ENCODE measurements at regions not wholly inside any gene's neighbourhood (a gene's known extent, or its start where the extent isn't known, plus 50 kb on each side); places are given as distances from the start of the nearest gene placed in this dataset.
"Not testable (repeated sequence)": the region's sequence is repeated elsewhere in the genome, so short reads cannot be mapped to it uniquely, and the experiment has no call there.

- no peak overlapping the region for H3K4me3 ChIP-seq
Observed at GRCh38 chr22:34410111-34410510, 489.8 kb upstream of the LARGE1 start.

DNA sequence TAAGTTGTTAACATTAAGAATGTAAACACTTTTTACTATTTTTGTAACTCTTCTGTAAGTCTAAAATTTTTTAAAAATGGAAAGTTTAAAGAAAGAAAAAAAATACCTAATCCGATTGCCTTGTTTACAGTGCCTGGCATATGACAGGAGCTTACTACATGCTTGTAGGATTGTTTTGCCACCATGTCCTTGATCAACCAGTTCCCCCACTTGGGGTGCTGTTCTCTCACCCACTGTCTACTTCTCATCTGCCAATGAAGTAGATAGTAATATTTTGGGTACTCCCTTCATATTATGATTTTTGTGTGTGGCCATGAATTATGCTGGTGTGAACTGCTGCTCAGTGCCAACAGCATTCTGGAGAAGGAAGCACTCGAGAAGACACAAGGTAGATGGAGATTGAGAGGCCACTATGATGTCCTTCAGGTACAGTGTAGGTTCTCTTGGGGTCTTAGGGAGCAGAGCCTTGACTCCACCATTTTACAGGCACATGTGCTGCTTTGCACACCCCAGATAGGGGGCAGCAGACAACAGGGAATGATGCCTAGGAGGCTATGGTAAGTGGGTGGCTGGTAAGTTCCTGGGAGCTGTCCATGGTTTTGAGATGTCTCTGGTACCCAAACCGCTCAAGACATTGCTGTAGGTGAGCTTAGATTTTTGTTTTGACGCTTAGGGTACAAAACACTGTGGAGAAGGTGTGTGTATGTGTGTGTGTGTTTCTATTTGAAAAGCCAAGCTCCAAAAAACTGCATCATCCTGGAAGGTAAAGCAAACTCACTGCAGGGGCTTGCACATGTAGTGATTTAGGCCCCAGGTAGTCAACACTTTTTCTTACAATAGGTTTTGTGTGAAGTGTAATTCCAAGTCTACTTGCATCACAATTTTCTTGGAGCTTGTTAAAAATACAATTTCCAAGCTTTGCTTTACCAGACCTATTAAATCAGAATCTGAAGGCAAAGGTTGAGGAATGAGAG lies 494.5 kb upstream of the LARGE1 start:
- H3K4me1 ChIP-seq (ENCODE audit: insufficient read depth): no peaks in the 10 kb centered on the region
- H3K27ac ChIP-seq: no peak overlapping the region
- H3K36me3 ChIP-seq: no peaks in the 10 kb centered on the region
- H3K27me3 ChIP-seq: no peaks in the 10 kb centered on the region
- TF ChIP-seq POLR2A (IDR thresholded peaks at IDR 0.05): no peak
- no peak for TF ChIP-seq EP300 (IDR thresholded peaks at IDR 0.05)
- TF ChIP-seq CTCF (IDR thresholded peaks at IDR 0.05): no peak
- H3K4me3 ChIP-seq: no peak overlapping the region
- no peaks in the 10 kb centered on the region for H3K9me3 ChIP-seq
- intact Hi-C loops (cut with DNase I): no loop called here
- 25 to 32% (median 31%) methylated on average over 4 of the region's 4 CpGs for WGBS, 3 donors
- no peak for DNase-seq

More at GRCh38 chr22:34410111-34410510, 489.8 kb upstream of the LARGE1 start:
- no peaks in the 10 kb centered on the region for H3K36me3 ChIP-seq
- no peaks in the 10 kb centered on the region for H3K9me3 ChIP-seq
- no peaks in the 10 kb centered on the region for H3K27me3 ChIP-seq
- H3K4me1 ChIP-seq (ENCODE audit: insufficient read depth): no peaks in the 10 kb centered on the region
- WGBS, 3 donors: 27 to 49% (median 28%) methylated on average over 4 of the region's 4 CpGs
- DNase-seq: no peak
- H3K27ac ChIP-seq: no peak overlapping the region
- TF ChIP-seq POLR2A (IDR thresholded peaks at IDR 0.05): no peak
- no peak for TF ChIP-seq EP300 (IDR thresholded peaks at IDR 0.05)
- TF ChIP-seq CTCF (IDR thresholded peaks at IDR 0.05): no peak
- intact Hi-C loops (cut with DNase I): no loop called here

DNA sequence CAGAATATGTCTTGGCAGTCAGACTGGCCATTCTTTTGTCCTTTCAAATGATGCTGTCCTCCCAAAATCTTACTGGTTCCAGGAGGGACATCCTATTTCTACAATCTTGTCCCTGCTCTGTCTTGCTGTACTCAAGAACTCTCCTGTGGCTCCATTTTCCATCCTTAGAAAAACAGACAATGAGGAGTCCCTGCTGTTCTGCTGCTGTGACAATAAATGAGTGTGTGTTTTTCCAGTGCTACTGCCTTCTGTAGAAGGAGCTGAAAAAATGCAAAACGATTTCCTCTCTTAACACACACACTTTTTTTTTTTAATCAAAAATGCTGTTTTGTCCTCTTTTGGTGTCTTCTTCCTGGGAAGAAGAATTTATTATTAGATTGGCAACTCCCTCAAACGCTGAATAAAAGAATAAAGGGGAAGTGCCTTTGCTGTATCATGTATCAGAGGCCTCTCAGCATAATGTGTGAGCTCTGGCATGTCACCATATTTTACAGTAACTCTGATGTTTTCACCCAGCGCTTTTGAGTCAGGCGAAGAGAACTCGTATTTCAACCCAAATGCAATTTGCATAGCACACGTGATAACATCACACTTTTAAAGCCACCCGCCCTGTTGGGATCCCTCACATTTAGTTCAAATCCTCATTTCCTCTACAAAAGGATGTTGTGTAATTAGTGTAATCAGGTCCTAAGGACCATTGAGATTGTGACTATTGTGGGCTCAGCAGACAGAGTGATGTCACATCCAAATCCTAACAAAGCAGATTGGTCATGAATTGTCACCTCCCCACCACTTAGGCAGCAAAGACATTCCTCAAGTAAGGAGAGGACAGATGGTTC lies 496.0 kb upstream of the LARGE1 start:
- Histone ChIP-seq H3K27ac (no peak overlapping the region), H3K36me3 (no peaks in the 10 kb centered on the region), H3K4me1 (ENCODE audit: insufficient read depth) (no peaks in the 10 kb centered on the region), H3K9me3 (no peaks in the 10 kb centered on the region), H3K27me3 (no peaks in the 10 kb centered on the region), H3K4me3 (no peak overlapping the region)
- TF ChIP-seq POLR2A (IDR thresholded peaks at IDR 0.05) (no peak), EP300 (IDR thresholded peaks at IDR 0.05) (no peak), CTCF (IDR thresholded peaks at IDR 0.05) (no peak)
- intact Hi-C loops (cut with DNase I): no loop called here
- no peak for DNase-seq
- WGBS, 3 donors: 23 to 41% (median 35%) methylated on average over 7 of the region's 7 CpGs

GRCh38 chr22:34422948-34423347 lies 502.7 kb upstream of the LARGE1 start:
- H3K9me3 ChIP-seq; H3K27ac ChIP-seq; H3K4me1 ChIP-seq (ENCODE audit: insufficient read depth); DNase-seq; H3K27me3 ChIP-seq; H3K4me3 ChIP-seq; intact Hi-C loops (cut with DNase I); H3K36me3 ChIP-seq: not testable (repeated sequence)
- WGBS, 3 donors: 80 to 89% (median 86%) methylated on average over 8 of the region's 8 CpGs

Measured in ovary (tissue), 7 donors.